ENCODE measurements at regions not wholly inside any gene's neighbourhood (a gene's known extent, or its start where the extent isn't known, plus 50 kb on each side); places are given as distances from the start of the nearest gene placed in this dataset.

- no peak for DNase-seq (ENCODE audit: low read depth, low spot score)
- Histone ChIP-seq H3K27me3 (replicated peaks in 1 of 2; ENCODE audit: control insufficient read depth in 2 of 2, insufficient read depth in 2 of 2, low read length in 1 of 2) (no peaks in the 10 kb centered on the region), H3K4me1 (ENCODE audit: control insufficient read depth, insufficient read depth, low read length) (peaks cover 4% of the 10 kb centered on the region), H3K9me3 (replicated peaks; ENCODE audit: control insufficient read depth, insufficient read depth, low read length) (no peaks in the 10 kb centered on the region), H3K9ac (ENCODE audit: control insufficient read depth, insufficient read depth, low read length) (no peak overlapping the region), H3K27ac (ENCODE audit: control insufficient read depth, insufficient read depth) (no peak overlapping the region), H4K20me1 (ENCODE audit: control insufficient read depth, insufficient read depth) (no peaks in the 10 kb centered on the region), H3K4me2 (ENCODE audit: control insufficient read depth, insufficient read depth) (no peak overlapping the region), H3K4me3 (no peak overlapping the region), H2AFZ (ENCODE audit: control insufficient read depth, low read depth, low read length) (no peak overlapping the region), H3K36me3 (ENCODE audit: control insufficient read depth in 2 of 2, insufficient read depth in 2 of 2, low read length in 1 of 2) (no peaks in the 10 kb centered on the region), H3K79me2 (ENCODE audit: control insufficient read depth, insufficient read depth, low read length) (no peaks in the 10 kb centered on the region)
- TF ChIP-seq EGR1 (IDR thresholded peaks at IDR 0.05; ENCODE audit: borderline replicate concordance in 1 of 2, low read depth in 2 of 2, low read length in 2 of 2) (no peak), CHD1 (IDR thresholded peaks at IDR 0.05; ENCODE audit: low read depth, low read length) (no peak), NR2C2 (IDR thresholded peaks at IDR 0.05; ENCODE audit: borderline replicate concordance, control insufficient read depth, insufficient read length, low read depth) (no peak), SMAD1 (IDR thresholded peaks at IDR 0.05; ENCODE audit: low read depth, partially characterized antibody) (no peak), TBL1XR1 (IDR thresholded peaks at IDR 0.05; ENCODE audit: low read depth, low read length) (no peak), POLR2AphosphoS2 (IDR thresholded peaks at IDR 0.05; ENCODE audit: low read depth, low read length) (no peak), ATF7 (IDR thresholded peaks at IDR 0.05; ENCODE audit: low read depth) (no peak), RBBP5 (conservative IDR thresholded peaks at IDR 0.05) (no peak), PML (IDR thresholded peaks at IDR 0.05; ENCODE audit: low read length) (no peak), SUZ12 (IDR thresholded peaks at IDR 0.05; ENCODE audit: unreplicated experiment) (no peak), SMAD5 (IDR thresholded peaks at IDR 0.05; ENCODE audit: low read depth) (no peak), HCFC1 (IDR thresholded peaks at IDR 0.05; ENCODE audit: low read length) (no peak), ATF3 (IDR thresholded peaks at IDR 0.05; ENCODE audit: borderline replicate concordance, extremely low read depth, low read depth, low read length) (no peak), PBX3 (IDR thresholded peaks at IDR 0.05; ENCODE audit: insufficient replicate concordance, low read depth, low read length) (no peak)
- TF ChIP-seq, protein P1, sequence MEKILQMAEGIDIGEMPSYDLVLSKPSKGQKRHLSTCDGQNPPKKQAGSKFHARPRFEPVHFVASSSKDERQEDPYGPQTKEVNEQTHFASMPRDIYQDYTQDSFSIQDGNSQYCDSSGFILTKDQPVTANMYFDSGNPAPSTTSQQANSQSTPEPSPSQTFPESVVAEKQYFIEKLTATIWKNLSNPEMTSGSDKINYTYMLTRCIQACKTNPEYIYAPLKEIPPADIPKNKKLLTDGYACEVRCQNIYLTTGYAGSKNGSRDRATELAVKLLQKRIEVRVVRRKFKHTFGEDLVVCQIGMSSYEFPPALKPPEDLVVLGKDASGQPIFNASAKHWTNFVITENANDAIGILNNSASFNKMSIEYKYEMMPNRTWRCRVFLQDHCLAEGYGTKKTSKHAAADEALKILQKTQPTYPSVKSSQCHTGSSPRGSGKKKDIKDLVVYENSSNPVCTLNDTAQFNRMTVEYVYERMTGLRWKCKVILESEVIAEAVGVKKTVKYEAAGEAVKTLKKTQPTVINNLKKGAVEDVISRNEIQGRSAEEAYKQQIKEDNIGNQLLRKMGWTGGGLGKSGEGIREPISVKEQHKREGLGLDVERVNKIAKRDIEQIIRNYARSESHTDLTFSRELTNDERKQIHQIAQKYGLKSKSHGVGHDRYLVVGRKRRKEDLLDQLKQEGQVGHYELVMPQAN (conservative IDR thresholded peaks at IDR 0.05): no peak
- BruUV-seq (replicated peaks): no TSS peak
- in situ Hi-C loops (cut with MboI): no loop called here
- POLR2A ChIA-PET: no interaction called here
- SMC1A ChIA-PET (ENCODE audit: uncharacterized antibody, unreplicated experiment): interaction anchor here (1.0 to 1.4 kb wide), 2 partner anchors 10 to 23 kb away, joined by 4 to 6 read pairs; no protein-coding TSS in a partner anchor
- FAIRE-seq: no peak
- CTCF ChIA-PET: interaction anchor here (1.5 kb wide), 1 partner anchor 11 kb away, joined by 4 read pairs; no protein-coding TSS in a partner anchor
- RAD21 ChIA-PET (ENCODE audit: unreplicated experiment): interaction anchor here (0.5 kb wide), 1 partner anchor 448 kb away, joined by 4 read pairs; no protein-coding TSS in a partner anchor
- WGBS (ENCODE audit: insufficient coverage, insufficient replicate concordance, low lambda C conversion rate, missing lambda C conversion rate): 61% methylated on average over 1 of the region's 1 CpG
- intact Hi-C loops (cut with micrococcal nuclease; ENCODE audit: unreplicated experiment): no loop called here
- no peak for ATAC-seq
Observed at GRCh38 chr5:115384587-115385375, 88.3 kb upstream of the CCDC112 start.

Data from GM12878 (cell line).